SW 1271 (cell line): ENCODE measurements at regions not wholly inside any gene's neighbourhood (a gene's known extent, or its start where the extent isn't known, plus 50 kb on each side); places are given as distances from the start of the nearest gene placed in this dataset.
A peak's percentile ranks its signal among the peaks of the same experiment; 100 is the strongest.

ENCODE experiments used
- DNase-seq, 2 experiments: peaks; one replicate each; lab custom pipeline; 2025; lab: John Stamatoyannopoulos, UW

DNA sequence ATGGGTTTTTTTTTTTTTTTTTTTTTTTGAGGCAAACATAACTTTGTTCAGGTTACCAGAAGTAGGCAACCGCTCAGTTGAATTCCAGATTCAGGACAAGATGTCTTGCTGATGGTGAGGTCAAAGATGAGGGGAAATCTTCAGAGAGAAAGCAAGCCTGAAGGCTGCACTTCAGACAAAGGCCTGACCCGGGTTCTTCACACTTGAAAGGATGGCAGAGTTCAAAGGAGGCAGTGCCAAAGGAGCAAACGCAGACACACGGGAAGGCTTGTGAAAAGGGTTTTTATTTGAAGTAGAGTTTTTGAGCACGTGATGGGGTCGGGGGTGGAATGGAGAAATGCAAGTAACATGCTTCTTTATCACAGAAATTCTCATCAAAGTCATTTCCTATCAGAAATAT lies 960.2 kb upstream of the EEF2KMT start:
- no peak for DNase-seq

DNA sequence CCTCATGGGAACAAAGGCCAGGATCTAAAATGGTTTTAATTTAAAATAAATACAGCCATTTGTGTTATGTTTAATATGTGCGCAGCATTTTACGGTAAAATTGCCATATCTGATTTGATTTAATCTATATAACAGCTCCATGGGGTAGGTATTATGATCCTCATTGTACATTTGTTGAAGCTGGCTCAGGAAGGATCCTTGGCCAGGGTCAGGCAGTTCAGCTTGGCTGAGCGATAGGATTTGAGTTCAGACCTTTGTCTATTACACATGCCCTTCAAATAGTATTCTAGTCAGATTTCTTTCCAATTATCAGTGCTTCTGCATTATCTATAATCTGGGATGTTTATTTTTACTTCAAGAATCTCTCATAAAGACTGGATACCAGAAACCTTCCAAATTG lies 950.4 kb upstream of the EEF2KMT start:
- no peak for DNase-seq

DNA sequence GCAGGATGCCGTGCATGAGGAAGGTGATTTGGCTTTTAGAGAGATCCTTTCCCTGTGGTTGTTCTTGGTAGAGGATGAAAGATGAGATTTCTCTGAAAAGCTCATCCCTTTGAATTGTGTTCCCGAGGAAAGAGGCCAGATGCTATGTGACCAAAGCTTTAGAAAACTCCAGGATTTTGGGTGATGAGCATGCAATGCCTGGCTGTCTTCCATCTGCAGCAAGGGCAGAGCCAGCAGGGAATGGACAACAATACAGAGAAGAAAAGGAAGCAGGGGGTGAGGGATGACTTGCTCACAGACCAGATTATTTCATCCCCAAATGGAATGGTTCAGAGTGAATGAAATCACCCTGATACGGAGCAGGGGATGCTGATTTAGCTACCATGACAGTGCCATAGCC lies 949.7 kb upstream of the EEF2KMT start:
- DNase-seq: no peak

DNA sequence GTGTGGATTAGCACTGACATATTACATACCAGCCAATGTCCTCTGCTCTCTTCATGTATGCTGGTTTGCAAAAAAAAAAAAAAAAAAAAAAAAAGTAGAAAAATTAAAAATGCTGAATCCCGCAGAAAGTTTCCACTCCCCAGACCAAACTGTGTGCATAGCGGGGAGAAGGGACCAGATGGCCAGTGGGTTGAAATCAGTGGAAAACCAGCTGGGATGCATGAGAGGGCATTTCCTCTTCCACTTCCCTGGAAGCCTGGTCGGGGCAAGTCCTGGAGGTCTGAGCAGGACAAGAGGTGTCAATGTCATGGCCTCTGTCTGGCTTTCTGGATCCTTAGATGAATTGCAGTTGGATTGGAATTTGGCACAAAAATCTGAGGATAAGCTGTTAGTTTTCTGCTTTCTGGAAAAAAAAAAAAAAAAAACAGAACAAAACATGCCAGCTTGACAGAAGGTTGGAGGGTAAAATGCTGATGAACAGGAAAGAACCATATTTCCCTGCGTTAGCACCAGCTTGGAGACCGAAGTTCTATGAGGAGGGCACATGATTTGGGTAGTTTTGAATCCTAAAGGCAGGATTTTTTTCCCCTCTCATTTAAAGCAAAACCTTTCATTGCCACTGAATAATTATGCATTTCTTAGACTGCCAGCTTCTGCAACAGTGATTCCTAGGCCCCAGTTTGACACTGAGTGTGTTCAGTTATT lies 941.5 kb upstream of the EEF2KMT start:
- DNase-seq: no peak

DNA sequence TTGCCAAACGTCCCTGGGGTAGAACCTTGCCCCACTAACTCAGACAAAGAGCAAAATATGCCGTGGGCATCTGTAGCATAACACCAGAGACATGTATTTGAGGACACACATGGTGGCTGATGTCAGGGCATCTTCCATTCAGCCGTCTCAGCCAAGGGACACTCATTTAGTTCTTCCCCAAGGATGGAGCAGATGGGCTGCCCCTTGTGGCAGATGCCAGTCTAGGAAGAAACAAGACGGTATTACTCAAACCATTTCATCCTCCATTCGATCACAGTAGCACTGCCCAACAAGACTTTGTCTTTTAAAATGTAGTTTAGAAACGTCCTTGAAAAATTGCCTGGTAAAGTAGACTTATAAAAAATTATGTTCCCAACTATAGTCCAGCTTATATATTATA lies 937.6 kb upstream of the EEF2KMT start:
- DNase-seq: no peak

DNA sequence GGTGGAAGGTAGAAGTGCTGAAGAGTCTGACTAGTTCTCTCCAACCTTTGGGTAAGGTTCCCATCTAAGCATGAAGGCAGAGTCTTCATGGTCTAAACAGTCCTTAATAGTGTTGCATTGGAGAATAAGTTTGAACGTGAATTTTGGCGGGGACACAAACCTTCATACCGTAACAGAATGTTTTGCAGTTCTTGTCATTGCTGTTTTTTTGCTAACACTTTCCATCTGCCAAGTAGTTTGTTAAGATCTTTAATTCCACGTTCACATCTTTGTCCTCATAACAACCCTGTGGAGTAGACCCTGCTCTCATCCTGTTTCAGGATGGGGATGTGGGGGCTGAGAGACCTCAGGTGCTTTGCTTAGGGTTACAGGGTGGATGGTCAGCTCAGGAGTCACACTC lies 936.9 kb upstream of the EEF2KMT start:
- DNase-seq: no peak

DNA sequence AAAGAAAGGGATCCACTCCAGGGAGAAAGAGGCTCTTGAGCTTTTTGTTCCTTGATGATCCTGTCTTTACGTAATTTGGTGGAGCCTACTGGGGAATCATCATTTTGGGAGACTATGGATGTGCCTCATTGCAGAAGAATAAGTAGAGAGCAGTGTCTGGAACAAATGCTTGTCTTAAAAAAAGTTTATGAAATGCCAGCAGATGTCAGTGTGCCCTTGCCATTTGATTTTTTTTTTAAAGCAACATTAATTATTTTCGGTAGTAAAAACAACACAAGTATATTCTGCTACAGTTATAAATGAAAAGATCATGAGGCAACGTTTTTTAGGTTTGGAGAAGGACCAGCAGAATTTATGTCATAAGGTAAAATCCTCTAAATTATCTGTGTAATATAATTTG lies 934.8 kb upstream of the EEF2KMT start:
- no peak for DNase-seq

DNA sequence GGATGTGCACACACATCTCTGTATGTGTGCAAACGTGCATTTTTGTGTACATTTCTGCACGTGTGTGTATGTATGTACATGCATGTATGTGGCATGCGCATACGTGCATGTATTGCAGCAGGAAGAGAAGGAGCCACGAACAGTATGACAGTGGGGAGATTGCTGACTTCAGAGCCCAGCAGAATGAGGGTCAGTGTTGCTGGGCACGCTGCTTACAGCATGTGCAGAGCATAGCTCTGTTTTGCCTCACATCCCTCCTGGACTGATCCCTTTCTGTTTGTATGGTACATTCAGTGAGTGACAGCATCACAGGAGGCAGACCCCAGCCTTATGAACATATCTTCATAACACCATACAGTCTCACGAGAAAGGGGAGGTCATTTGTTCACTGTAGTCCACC lies 934.0 kb upstream of the EEF2KMT start:
- no peak for DNase-seq

DNA sequence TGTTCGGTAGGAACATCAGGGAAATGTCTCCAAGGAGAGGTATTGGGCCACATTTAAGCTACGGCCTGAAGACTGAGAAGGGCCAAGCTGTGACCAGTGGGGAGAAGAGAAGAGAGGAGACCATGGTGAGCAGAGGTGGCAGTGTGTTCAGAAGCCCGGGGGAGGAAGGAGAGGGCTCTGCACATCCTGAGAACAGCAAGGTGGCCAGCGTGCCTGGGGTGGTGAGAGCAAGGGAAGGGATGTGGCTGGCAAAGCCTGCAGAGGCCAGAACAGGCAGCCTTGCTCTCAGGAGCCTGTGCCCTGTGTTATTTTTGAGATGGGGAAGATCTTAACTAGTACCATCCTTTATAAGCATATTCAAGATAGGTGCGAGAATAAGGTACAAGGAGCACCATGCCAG lies 933.5 kb upstream of the EEF2KMT start:
- no peak for DNase-seq

DNA sequence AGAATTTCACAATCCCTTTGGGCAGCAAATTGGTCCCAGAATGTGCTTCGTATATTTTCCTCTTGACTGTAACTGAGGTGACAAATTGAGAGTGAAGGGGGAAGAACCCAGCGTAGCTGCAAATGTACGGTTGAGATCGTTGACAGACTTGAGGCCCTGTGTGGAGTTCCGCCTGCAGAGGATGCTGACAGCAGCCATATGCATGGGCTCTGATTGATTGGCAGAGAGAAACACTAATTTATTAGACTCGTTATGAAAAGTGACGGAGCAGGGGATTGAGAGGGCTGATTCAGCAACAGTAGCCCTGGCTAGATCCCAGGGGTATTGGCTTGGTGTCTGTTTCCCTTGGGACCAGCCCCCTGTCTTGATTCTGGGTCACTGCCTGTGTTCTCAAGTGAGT lies 930.1 kb upstream of the EEF2KMT start:
- no peak for DNase-seq

DNA sequence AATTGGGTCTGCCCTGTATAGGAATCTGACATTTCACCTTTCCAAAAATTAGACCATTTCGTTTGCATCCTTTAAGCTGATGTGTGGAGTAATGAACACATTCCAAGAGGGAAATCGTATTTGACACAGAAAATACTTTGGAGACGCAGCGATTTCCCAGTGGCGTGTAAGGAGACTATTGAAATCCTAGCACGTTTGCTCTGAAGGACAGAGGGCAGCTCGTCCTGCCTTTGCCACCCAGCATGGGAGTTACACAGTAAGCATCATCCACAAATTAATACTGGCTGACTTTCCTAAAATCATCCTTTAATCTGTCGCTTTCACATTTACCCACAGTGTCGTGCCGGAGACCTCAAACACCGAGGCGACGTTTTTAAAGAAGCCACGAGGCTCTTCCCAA lies 925.9 kb upstream of the EEF2KMT start:
- no peak for DNase-seq

DNA sequence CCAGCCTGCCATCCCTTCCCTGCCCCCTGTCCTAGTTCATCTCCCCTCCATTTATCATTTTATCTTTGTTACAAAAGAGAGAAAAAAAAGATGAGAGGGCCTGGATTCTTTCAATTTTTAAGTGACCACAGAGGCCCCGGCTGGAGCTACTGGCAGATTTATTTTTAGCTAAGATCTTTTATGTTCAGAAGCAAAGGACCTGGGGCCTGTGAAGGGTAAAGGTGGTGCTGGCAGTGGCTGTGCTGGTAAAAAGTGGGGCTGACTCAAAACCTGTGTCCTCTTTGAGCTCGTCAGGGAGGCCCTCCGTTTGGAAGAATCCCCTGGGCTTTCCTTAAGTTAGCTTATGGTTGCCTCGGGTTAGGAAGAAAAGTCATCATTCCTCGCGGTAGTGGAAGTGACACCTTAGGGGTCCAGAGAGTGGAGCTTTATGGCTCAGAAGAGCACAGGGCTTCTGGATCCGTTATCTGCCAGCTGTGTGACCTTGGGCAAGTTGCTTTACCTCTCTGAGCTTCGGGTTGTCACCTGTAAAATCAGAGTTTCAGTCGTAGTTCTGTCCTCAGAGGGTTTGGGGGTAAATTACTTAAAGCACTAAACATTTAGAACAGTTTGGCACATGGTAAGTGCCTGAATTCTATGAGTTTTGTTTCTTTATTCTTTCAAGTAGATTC lies 923.8 kb upstream of the EEF2KMT start:
- no peak for DNase-seq

DNA sequence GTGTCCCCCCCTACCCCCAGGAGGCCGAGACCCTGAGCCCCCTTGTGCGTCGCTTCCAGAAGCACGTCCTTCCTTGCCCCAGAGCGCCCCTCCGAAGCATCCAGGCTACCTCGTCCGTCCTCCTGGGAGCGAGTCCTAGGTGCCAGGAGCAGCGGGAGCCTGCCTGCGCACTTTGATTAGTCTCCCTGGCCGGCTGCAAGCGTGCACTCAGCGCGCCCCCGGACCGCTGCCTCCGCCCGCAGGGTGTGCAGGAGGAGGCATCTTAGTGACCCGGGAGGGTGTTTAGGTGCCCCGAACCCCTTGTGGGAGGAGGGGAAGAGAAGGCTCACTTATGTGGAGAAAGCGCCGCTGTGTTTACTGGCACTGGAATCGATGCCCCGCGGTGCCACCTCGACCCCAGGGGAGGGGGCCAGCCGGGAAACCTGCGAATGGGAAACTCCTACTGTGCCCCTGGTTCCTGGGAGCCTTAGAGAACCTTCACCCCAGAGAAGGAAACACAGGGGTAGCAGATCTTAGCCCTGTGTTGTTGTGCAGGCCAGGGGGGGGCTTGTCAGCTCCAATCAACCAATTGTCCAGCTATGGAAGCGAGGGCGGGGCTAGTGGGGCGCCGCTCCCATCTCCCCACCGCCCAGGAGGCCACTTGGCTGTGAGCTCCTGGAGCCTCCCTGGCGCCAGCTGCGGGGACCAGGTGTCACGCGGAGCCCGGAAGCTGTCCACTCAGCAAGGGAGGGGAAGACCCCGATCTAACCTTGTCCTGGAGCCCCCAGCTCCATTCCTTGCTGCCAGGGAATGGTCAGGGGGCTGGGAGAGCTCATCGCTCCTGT lies 922.8 kb upstream of the EEF2KMT start:
- no peak for DNase-seq

DNA sequence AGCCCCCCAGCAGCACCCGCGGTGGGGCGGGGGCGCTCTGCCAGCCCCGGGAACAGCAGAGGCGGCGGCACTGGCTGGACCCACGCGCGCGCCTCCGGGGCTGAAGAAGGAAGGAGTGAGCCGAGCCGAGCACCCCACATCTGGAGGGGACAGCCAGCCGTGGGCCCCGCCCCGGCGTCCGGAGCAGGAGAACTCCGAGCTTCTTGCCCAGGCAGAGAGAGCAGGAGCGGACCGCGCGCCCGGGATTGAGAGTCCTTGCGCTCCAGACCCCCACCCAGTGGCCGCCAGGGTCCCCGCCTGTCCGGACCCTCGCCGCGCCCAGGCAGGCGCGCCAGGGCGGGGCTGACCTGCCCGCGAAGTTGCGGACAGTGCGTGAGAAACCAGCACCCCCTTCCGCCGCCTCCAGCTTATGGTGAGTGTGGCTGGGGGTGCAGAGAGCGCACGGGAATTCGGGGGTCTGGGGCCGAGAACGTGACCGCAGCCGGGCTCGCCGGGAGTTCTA lies 921.9 kb upstream of the EEF2KMT start:
- no peak for DNase-seq

DNA sequence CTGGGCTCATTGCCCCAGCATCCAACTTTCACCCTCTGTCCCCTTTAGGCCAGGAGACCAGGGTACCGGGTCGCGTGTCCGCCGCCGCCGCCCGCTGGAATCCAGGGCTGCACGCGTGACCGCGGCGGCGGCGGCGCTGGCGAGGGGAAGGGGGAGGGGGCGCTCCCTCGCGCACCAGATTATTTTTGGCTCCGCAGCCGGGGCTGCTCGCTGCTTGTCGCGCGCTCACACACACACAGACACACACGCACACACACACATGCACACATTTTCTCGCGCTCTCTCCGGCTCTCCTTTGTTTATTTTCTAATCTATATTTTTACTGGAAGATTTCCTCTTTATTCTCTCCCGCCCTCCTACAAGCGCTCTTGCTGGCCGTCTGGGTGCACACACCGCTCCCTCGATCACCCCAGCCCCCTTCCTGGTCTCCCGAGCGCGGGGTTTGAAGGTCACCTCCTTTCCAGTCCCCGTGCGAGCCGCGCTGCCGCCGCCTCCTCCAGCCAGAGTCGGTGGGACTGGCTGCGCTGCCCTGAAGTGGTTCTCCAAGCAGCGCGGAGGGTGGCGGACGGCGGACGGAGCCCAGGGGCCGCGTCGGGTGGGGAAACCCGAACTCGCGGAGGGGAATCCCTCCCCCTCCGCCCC lies 921.4 kb upstream of the EEF2KMT start:
- DNase-seq: no peak

DNA sequence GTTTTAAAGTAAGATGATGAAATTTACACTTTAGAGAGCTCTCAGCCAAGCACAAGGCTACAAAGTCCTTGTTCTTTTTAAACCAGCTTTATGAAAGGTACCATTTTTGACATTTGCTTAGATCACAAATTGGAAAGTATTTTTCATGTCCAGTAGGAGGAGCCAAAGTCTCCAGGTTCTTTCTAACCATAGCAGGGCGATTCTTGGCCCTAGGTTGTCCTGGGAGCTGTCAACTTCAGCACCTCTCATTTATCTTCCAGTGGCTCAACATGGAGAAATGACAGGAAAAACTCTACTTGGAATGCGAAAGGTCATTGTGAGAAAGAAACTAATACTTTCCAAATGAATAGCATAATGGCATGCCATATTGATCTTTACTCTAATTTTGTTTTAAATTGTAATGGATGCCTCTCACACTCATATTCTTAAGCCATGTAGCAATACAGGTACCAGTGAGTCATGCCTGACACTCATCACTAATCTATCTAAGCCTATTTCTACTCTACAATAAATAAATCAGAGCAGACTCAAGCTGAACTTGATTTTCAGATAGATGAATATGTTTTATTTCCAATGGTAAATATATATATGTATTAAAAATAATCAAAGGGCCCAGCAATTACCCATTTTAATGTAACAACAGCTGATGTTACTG lies 919.1 kb upstream of the EEF2KMT start:
- DNase-seq: peak in 1 of 2 experiments; percentile 0

DNA sequence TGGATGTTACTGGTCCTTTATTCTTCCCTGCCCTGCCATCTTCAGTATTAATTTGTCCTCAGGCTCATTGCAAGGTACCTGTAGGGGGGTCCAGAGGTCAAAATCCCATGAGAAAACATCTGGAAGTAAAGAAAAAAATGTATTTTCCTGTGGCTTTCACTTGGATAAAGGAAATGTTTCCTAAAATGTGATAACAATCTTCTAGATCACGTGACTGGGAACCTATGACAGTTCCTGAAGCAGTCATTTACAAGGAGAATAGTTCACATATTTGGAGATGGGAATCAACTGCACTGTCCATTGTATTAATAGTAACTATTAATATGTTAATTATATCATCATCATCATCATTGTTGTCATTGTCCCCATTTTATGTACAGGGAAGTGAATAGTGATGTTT lies 915.1 kb upstream of the EEF2KMT start:
- DNase-seq: no peak

DNA sequence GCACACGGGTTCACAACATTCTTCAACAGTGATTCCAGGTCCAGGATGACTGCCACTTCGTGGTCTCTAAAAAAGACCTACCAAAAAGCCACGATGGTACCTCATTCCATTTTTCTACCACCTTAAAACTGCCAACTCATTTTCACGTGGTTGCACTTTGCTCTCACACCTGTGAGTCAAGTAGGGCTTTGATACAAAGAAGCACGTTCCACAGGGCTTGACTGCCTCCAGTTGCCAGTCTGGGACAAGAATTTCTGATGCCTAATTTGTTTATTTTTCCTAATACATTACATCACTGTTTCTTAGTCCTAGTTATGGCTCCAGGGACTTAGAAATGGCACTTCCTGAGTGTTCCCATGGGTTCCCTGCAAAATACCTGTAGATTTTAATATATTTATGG lies 911.6 kb upstream of the EEF2KMT start:
- no peak for DNase-seq

DNA sequence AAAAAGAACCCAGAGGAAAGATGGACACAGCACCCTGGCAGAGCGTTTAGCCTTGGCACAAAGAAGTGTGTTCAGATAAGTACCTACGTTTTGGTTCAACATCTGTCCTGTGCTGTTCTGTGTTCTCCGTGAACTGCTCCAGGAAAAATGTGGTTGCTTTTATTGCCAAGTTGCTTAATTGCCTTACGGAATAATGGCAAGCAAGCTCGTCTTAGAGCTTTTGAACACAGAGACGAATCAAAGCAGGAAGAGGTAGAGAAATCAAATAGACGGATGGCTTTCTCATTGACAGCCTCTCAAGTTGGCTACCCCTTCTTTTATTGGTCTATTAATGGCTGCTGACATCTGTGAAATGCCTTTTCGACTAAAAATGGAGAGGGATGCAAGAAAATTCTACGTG lies 911.1 kb upstream of the EEF2KMT start:
- no peak for DNase-seq

DNA sequence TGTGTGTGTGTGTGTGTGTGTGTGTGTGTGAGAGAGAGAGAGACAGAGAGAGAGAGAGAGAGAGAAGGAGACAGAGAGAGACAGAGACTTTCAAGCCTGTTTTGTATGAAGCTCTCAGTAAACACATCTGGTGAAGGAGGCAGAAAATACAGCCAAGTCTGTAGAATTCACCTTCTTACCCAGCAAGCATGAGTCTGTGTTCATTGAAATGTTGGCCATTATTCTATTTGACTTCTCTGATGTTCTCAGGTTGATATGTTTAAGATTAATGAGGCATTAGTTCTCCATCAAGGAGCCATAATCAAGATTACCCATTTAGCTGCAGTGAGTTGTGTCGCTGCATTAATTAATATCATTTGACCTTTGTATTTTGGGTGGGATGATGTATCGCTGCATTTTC lies 895.8 kb upstream of the EEF2KMT start:
- no peak for DNase-seq

DNA sequence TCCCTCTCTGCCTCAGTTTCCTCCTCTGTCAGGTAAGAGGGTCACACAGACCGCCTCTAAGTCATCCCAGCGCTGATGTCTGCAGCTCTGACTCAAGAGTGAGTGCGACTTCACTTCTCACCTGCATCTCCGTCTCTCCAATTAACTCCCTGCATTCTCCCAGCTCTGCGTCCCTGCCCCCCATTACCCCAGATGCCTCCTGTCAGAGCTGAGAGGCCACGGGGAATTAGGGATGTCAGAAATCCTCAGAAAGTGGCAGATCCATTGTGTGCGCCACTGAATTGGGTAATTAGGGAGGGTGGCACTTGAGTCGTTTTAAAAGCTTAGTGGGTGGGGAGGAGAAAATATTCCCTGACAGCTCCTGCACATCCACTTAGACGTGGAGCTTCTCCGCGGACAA lies 885.4 kb upstream of the EEF2KMT start:
- no peak for DNase-seq
